ENCODE measurements at regions not wholly inside any gene's neighbourhood (a gene's known extent, or its start where the extent isn't known, plus 50 kb on each side); places are given as distances from the start of the nearest gene placed in this dataset.

DNA sequence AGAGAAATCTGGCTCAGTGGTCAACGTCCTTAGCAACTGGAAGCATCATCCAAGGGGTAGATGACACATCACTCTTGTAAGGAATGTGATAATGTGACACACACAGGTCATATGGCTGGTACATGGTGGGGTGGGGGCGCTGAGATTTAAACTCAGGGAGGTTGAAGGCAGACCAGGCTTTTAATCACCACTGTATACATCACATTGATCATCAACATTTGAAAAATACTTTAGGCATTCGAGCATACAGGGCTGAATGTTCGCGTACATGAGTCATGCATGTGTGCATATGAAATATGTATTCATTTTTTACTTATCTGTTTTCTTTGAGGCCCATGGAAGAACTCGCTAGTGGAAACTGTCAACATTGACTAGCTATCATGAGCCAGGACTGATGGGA, 976.4 kb downstream of the VRK1 start:
- DNase-seq (ENCODE audit: low read depth) = no peak
- TF ChIP-seq, protein P1, sequence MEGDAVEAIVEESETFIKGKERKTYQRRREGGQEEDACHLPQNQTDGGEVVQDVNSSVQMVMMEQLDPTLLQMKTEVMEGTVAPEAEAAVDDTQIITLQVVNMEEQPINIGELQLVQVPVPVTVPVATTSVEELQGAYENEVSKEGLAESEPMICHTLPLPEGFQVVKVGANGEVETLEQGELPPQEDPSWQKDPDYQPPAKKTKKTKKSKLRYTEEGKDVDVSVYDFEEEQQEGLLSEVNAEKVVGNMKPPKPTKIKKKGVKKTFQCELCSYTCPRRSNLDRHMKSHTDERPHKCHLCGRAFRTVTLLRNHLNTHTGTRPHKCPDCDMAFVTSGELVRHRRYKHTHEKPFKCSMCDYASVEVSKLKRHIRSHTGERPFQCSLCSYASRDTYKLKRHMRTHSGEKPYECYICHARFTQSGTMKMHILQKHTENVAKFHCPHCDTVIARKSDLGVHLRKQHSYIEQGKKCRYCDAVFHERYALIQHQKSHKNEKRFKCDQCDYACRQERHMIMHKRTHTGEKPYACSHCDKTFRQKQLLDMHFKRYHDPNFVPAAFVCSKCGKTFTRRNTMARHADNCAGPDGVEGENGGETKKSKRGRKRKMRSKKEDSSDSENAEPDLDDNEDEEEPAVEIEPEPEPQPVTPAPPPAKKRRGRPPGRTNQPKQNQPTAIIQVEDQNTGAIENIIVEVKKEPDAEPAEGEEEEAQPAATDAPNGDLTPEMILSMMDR (IDR thresholded peaks at IDR 0.05; ENCODE audit: control insufficient read depth, extremely low read depth, insufficient read depth) = no peak
- no peak overlapping the region for H3K4me3 ChIP-seq (ENCODE audit: low read depth, low read length)

DNA sequence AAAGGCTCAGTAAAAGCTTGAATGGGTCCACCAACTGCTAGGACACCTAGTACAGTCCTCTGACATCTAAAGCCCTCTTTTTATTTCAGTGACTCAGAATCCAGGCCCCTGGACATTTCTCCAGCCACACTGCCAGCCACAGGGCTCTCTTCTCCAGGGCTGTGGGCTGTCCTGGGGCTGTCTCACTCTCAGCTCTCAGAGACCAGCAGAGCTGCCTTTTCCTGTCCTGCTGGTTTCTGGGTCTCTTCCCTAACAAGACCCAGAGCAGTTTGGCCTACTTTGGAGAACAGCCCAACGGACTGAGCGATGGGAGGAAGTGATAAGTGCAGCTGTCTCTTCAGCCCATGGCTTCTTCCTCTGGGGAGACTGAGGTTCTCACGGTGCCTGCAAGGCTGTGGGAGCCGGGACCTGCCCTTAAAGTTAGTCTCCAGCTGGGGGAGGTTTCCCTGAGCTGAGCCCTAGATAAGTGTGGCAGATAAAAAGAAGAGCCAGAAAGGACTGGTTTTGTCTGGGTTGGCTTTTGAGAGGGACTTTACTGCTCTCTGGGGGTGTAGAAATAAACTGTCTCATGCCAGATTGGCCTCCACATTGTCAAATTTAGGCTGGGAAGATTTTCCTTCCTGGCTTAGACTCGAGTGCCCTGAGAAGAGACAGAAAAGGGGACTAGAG, 979.8 kb downstream of the VRK1 start:
- no peak overlapping the region for H3K4me3 ChIP-seq (ENCODE audit: low read depth, low read length)
- TF ChIP-seq, protein P1 (IDR thresholded peaks at IDR 0.05; ENCODE audit: control insufficient read depth, extremely low read depth, insufficient read depth) = no peak
- DNase-seq (ENCODE audit: low read depth) = peak; percentile 4

DNA sequence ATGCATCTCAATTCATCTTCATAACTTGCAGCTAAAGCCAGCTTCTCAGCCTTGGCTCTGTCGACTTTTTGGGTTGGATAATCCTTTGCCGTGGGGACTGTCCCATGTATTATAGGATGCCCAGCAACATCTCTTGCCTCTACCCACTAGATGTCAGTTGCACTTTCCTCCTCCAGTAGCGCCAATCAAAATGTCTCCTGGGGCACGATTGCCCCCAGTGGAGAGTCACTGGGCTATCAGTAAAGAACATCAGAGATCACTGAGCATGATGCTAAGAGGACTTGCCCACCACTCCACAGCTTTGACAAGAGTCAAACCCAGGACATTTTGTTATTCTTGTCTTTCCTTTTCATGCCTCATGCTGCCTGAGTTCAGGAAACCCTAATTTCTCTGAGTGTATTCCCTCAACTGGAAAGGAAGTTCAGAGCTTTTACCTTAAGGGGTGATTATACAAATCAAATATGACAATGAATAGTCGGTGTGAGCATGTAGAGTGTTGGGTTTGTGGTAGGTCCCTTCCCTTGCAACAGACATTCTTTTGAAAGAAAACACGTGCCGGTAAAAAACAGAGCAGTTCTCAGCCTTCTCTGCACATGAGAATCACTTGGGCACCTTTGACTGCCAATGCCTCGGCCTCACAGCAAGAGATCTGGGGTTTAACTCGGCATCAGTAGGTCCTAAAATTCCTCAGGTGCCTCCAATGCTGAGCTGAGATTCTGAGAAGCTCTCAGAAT, 980.6 kb downstream of the VRK1 start:
- TF ChIP-seq, protein P1 (IDR thresholded peaks at IDR 0.05; ENCODE audit: control insufficient read depth, extremely low read depth, insufficient read depth) = no peak
- no peak overlapping the region for H3K4me3 ChIP-seq (ENCODE audit: low read depth, low read length)
- DNase-seq (ENCODE audit: low read depth) = no peak

DNA sequence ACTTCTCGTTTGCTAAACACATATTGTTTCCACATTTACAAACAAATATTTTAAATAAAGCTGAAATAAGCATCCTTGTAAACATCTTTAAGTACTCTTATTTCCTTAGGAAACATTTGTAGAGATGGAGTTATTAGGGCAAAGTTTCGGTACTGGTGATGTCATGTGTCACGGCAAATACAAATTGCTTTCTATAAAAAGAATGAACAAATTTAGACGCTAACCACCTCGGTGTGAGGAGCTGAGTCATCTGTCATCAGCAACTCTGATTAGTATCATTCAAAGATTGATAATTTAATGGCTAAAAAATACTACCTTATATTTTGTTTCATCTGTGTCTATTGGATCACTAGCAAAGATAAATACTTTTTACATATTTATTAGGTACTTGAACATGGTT, 982.0 kb downstream of the VRK1 start:
- TF ChIP-seq, protein P1 (IDR thresholded peaks at IDR 0.05; ENCODE audit: control insufficient read depth, extremely low read depth, insufficient read depth) = no peak
- no peak for DNase-seq (ENCODE audit: low read depth)
- no peak overlapping the region for H3K4me3 ChIP-seq (ENCODE audit: low read depth, low read length)

DNA sequence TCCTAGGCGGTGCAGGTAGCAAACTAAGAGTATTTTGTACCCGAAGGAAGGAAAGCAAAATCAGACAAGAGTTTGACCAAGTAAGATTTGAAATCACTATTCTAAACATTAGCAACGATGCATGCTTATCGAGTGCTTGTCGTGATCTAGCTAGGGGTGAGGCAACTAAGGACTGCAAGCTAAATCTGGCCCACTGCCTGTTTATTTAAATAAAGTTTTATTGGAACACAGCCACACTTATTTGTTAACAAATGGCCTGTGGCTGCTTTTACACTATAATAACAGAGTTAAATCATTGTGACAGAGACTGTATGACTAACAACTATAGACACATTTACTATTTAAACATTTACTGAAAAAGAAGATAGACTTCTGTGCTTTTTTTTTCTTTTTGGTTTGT, 983.6 kb downstream of the VRK1 start:
- TF ChIP-seq, protein P1 (IDR thresholded peaks at IDR 0.05; ENCODE audit: control insufficient read depth, extremely low read depth, insufficient read depth) = no peak
- H3K4me3 ChIP-seq (ENCODE audit: low read depth, low read length) = no peak overlapping the region
- no peak for DNase-seq (ENCODE audit: low read depth)

DNA sequence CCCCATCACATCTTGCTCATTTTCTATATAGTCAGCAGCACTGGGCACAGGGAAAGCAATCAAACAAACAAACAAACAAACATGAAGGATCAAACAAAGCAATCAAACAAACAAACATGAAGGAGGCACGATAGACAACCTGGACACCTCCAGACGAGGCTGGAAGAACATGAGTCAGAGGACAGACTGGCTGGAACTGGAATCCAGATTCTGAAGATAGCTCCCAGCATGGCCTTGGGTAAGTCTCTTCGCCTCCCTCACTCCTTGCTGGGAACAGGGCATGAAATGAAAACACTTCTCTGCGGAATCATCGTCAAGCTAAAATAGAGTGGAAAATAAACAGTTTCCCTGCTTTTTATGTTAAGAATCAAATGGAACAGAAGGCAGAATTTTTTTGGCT, 984.8 kb downstream of the VRK1 start:
- TF ChIP-seq, protein P1 (IDR thresholded peaks at IDR 0.05; ENCODE audit: control insufficient read depth, extremely low read depth, insufficient read depth) = no peak
- no peak for DNase-seq (ENCODE audit: low read depth)
- H3K4me3 ChIP-seq (ENCODE audit: low read depth, low read length) = no peak overlapping the region

All from LNCaP clone FGC (cell line).